IPS-20b (cell line): ENCODE measurements at regions not wholly inside any gene's neighbourhood (a gene's known extent, or its start where the extent isn't known, plus 50 kb on each side); places are given as distances from the start of the nearest gene placed in this dataset.

ENCODE experiments used
- H3K27ac ChIP-seq: one replicate; pipeline ENCODE4 v1.5.1; 2013; ENCODE audit warnings: low read length
- H3K27me3 ChIP-seq: 2 replicates; pipeline ENCODE4 v1.6.1; 2013; ENCODE audit warnings: mild to moderate bottlenecking, low read length, inconsistent platforms; ENCODE audit not compliant: insufficient read depth
- H3K36me3 ChIP-seq: 2 replicates; pipeline ENCODE4 v1.6.1; 2013; ENCODE audit warnings: low read depth, mild to moderate bottlenecking, inconsistent platforms, low read length, moderate library complexity; ENCODE audit not compliant: insufficient read depth
- H3K4me1 ChIP-seq: 2 replicates; pipeline ENCODE4 v1.6.1; 2013; ENCODE audit warnings: mild to moderate bottlenecking, control low read depth, inconsistent platforms, low read length, moderate library complexity; ENCODE audit not compliant: insufficient read depth
- H3K4me3 ChIP-seq: 2 replicates; pipeline ENCODE4 v1.5.1; 2013; ENCODE audit warnings: mild to moderate bottlenecking, low read length, inconsistent platforms
- H3K9ac ChIP-seq: 2 replicates; pipeline ENCODE4 v1.6.1; 2013; ENCODE audit warnings: low read depth, mild to moderate bottlenecking, inconsistent platforms, low read length, moderate library complexity
- H3K9me3 ChIP-seq: 2 replicates; pipeline ENCODE4 v1.6.1; 2013; ENCODE audit warnings: mild to moderate bottlenecking, low read depth, low read length, inconsistent platforms; ENCODE audit not compliant: insufficient read depth

DNA sequence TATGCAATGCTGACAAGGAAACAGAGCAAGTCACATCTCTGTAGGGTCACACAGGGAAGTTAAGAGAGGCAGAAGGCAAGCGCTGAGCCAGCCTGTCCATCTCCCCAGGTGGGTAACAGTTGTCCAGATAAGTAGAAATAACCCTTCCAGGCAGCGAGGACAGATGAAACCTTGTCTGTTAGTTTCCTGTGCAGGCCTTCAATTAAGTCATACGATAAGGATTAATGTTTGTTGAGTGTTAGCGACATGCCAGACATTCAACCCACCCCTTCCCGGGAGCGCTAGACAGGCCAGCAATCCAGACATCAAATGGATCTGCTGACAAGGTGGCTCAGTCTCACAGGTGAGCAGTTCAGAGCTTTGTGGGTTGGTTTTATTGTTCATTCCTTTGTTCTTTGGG, 221.5 kb upstream of the FMN2 start:
- Histone ChIP-seq H3K27ac (no peak overlapping the region), H3K36me3 (no peaks in the 10 kb centered on the region), H3K27me3 (no peaks in the 10 kb centered on the region), H3K4me3 (no peak overlapping the region), H3K9me3 (no peaks in the 10 kb centered on the region), H3K9ac (no peak overlapping the region), H3K4me1 (no peaks in the 10 kb centered on the region)

DNA sequence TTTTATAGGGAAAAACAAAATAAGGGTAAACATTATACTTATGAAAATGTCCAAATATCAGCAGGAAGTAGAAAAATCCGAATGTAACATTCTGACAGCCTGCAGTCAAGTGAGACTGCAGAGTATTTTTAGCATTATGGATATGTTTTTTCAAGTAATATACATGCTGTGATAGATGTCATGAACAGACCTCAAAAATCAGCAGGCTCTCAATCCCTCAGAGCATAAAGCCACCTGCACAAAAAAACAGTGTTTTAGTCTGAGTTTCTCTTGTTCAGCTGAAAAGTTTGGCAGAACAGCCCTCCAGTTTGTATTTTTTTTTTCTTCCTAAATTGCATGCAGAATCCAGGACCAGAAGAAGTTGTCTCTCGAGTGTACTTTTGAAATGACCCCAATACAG, 219.1 kb upstream of the FMN2 start:
- H3K4me1 ChIP-seq: no peaks in the 10 kb centered on the region
- no peak overlapping the region for H3K9ac ChIP-seq
- H3K27ac ChIP-seq: no peak overlapping the region
- no peaks in the 10 kb centered on the region for H3K27me3 ChIP-seq
- no peaks in the 10 kb centered on the region for H3K36me3 ChIP-seq
- H3K4me3 ChIP-seq: no peak overlapping the region
- H3K9me3 ChIP-seq: no peaks in the 10 kb centered on the region

DNA sequence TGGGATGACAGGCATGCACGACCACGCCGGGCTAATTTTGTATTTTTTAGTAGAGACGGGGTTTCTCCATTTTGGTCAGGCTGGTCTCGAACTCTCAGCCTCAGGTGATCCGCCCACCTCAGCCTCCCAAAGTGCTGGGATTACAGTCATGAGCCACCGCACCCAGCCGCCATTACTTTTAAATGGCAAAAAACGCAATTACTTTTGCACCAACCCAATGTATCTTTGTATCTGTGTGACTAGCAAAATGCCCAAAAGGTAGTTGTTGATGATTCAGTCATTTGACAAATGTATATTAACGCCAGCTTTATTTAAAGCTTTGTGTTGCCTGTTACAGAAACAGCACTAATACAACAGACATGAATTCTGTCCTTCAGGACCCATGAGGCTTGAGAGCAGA, 216.9 kb upstream of the FMN2 start:
- no peaks in the 10 kb centered on the region for H3K4me1 ChIP-seq
- H3K27ac ChIP-seq: no peak overlapping the region
- no peak overlapping the region for H3K9ac ChIP-seq
- H3K36me3 ChIP-seq: no peaks in the 10 kb centered on the region
- no peaks in the 10 kb centered on the region for H3K9me3 ChIP-seq
- no peak overlapping the region for H3K4me3 ChIP-seq
- H3K27me3 ChIP-seq: no peaks in the 10 kb centered on the region

DNA sequence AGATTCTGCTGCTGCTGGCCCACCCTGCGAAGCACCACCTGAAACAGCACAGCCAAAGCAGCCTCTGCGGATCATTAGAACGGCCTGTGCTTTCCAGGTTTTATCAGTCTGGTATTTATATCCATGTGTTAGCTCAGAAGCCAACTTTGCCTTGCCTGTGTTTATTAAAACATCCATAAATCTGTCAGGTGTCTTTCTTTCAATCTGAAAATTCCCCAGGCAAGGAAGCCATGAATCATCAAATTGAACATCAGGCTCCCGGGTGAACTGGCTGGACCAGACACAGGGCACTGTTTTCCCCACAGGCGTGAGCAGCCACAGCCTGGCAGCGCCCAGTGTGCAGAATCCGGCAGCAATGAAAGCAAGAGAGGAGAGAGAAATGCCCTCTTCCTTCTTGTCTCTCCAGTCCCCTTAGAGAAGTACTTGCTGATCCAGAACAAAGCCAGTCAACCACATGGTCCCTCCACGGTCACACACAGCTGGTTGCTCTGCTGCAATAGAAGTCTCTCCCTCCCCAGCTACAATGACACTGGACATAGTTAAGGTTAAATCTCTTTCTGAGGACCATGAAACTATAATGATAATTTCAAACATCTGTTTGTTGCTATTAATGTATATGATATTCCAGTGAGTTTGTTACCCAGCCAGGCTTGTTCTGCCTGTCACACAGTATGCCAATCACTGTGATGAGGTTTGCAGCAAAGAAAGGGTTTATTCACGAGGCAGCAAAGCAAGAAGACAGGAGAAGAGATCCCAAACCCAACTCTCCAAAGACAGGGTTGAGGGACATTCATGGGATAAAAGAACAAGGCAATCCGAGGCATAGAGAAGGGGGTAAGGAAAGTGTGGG, 212.1 kb upstream of the FMN2 start:
- Histone ChIP-seq H3K27me3 (no peaks in the 10 kb centered on the region), H3K9me3 (no peaks in the 10 kb centered on the region), H3K27ac (no peak overlapping the region), H3K9ac (no peak overlapping the region), H3K4me1 (no peaks in the 10 kb centered on the region), H3K4me3 (no peak overlapping the region), H3K36me3 (no peaks in the 10 kb centered on the region)

DNA sequence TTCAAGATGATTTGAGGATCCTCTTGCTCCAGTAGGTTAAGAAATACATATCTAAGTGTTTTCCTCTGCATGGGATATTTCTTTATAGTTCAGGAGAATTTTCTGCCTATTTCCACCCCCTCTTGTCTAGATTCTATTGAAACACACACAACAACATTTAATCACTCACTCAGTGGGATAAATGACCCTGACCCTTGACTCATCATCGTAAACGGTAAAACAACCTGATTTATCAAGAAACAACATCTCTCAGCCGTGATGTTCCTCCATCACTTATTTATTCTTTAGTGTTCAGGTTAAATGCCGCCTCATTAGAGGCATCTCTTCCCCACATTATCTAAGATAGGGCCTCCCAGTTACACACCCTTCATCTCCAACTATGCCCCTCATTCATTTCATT, 208.7 kb upstream of the FMN2 start:
- H3K9ac ChIP-seq: no peak overlapping the region
- no peaks in the 10 kb centered on the region for H3K27me3 ChIP-seq
- no peak overlapping the region for H3K4me3 ChIP-seq
- H3K9me3 ChIP-seq: no peaks in the 10 kb centered on the region
- H3K27ac ChIP-seq: no peak overlapping the region
- no peaks in the 10 kb centered on the region for H3K36me3 ChIP-seq
- H3K4me1 ChIP-seq: no peaks in the 10 kb centered on the region

DNA sequence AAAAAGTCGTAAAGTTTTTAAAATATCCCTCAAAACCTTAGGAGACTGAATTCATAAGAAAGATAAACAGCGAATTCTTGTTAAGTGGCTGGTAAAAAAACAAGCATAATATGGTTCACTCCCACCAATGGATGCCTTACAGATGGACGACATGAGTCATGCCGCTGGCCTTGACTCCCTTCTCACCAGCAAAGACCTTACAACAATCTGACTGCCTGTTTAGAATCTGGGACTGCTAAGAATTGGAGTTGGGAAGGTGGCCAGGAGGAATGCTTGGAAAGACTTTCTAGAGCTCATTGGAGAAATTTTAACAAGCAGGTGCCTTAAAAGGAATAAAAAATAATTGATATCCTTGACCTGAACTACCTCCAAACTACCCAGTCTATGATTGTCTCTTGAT, 206.9 kb upstream of the FMN2 start:
- Histone ChIP-seq H3K36me3 (no peaks in the 10 kb centered on the region), H3K9ac (no peak overlapping the region), H3K9me3 (no peaks in the 10 kb centered on the region), H3K4me1 (peaks cover 4% of the 10 kb centered on the region; the same call in 1 of the 2 replicates), H3K27ac (no peak overlapping the region), H3K27me3 (no peaks in the 10 kb centered on the region), H3K4me3 (no peak overlapping the region)

DNA sequence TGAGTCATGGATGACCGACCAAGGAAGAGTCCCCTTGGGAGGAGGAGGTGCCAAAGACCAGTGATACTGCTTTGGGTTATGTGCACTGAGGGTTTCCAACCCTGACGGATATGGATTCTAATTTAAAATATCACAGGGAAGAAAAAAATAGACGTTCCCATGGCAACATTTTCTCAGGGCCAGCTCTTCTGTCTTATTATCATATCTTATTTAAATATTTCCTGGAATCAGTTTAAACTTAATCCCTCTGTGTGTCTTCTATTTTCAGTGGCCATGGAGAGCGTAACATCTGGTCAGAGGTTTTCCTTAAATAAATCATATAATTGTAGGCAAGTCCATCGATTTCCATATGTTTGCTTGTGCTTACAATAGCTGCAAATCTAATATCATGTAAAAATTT, 205.4 kb upstream of the FMN2 start:
- H3K36me3 ChIP-seq: no peaks in the 10 kb centered on the region
- no peaks in the 10 kb centered on the region for H3K9me3 ChIP-seq
- peaks cover 4% of the 10 kb centered on the region; the same call in 1 of the 2 replicates for H3K4me1 ChIP-seq
- H3K4me3 ChIP-seq: no peak overlapping the region
- H3K27me3 ChIP-seq: no peaks in the 10 kb centered on the region
- no peak overlapping the region for H3K27ac ChIP-seq
- H3K9ac ChIP-seq: no peak overlapping the region

DNA sequence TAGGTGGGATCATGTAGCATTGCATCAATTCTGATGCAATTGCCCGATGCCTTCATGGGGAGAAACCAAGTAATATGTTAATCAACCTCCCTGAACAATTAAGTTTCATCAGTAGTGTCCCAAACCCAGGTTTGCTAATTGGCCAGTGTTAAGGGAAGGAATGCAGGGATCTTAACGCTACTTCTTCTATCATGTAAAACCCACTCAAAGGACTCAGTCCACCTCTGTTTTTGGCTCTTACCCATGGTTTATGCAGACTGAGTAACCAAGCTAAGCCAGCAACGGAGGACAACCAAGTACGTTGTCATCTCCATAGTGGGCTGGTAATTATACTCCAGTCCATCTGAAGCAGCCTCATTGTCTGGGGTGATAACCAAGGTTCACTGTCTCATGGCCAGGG, 203.0 kb upstream of the FMN2 start:
- peaks cover 4% of the 10 kb centered on the region; the same call in 1 of the 2 replicates for H3K4me1 ChIP-seq
- no peak overlapping the region for H3K4me3 ChIP-seq
- no peaks in the 10 kb centered on the region for H3K9me3 ChIP-seq
- H3K27ac ChIP-seq: peak overlapping the region; percentile 12
- no peaks in the 10 kb centered on the region for H3K27me3 ChIP-seq
- no peaks in the 10 kb centered on the region for H3K36me3 ChIP-seq
- H3K9ac ChIP-seq: no peak overlapping the region

DNA sequence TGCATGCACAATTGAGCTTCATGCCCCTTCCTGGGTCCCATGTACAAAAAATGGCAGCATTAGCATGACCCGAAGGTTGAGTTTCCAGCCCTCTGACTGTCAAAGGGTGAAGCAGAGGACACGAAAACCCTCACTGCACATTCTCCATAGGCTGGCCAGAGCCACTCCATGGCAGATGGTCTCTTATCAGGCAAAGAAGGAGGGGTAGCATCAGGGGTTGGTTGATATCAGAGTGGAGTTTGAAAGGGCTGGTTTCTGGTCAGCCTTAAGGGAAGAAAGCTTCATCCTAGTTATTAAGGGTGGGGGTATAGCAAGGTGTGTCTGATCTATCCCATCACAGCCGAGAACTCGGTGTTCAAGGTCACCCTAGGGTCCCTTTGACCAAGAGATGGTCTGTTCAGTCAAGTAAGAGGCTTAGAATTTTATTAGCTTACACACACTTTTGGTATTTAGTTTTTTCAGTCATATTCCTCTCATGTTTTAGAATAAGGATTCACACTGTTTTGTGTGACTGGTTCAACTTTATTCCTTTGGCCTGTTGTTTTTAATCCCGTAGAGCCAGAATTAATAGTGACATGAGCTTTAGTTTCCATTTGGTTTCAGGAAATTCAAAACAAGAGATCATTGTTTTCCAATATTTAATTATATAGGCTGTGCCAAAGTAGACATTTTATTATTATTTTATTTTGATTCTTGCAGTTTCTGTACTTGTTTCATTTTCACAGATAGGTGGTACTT, 199.9 kb upstream of the FMN2 start:
- Histone ChIP-seq H3K4me1 (peaks cover 4% of the 10 kb centered on the region; the same call in 1 of the 2 replicates), H3K27ac (no peak overlapping the region), H3K9ac (no peak overlapping the region), H3K27me3 (no peaks in the 10 kb centered on the region), H3K4me3 (no peak overlapping the region), H3K36me3 (no peaks in the 10 kb centered on the region), H3K9me3 (no peaks in the 10 kb centered on the region)

DNA sequence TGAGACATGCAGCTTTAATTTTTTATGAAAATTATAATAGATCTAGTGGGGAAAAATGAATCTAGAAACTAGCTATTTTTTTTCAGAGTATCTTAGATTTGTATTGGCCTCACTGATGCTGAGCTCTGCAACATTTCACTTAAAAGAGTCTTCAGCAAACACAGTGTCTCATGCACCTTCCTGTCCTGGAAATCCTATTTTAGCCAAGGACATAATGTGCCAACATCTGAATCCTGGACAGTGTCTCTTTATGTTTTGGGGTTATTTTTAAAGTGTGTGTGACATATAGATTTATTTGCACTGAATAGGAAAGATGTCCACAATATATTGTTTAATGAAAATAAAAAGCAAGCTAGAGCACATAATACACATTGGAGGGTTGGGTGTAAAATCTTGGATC, 199.1 kb upstream of the FMN2 start:
- Histone ChIP-seq H3K27ac (no peak overlapping the region), H3K36me3 (no peaks in the 10 kb centered on the region), H3K4me3 (no peak overlapping the region), H3K27me3 (no peaks in the 10 kb centered on the region), H3K9ac (no peak overlapping the region), H3K9me3 (no peaks in the 10 kb centered on the region; the same call in 1 of the 2 replicates), H3K4me1 (peaks cover 9% of the 10 kb centered on the region; the same call in 1 of the 2 replicates)

DNA sequence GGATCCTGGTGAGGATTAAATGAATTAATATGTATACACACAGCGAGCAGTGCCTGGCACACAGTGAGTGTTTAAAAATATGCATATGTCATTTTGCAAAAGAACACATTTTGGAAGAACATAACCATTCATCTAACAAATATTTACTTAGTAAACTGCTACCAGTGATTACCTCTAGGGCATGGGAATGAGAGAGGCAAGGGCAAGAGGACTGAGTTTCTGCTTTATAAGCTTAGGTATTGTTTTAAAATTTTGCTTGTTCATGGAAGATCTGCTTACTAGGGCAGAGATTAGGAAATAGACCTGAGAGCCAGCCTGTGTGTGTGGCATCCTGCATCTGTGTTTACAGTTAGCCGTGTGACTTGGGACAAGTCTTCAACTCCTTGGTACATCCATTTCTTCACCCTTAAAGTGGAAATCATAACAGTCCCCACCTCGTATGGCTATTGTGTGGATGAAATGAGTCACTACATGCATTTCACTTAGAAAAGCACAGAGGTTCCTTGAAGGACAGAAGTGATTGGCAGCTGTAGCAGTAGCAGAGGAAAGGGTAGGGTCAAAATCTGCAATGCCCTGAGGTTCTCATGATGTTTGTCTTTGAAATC, 198.5 kb upstream of the FMN2 start:
- H3K4me1 ChIP-seq: peaks cover 14% of the 10 kb centered on the region; the same call in 1 of the 2 replicates
- H3K9ac ChIP-seq: no peak overlapping the region
- no peaks in the 10 kb centered on the region for H3K27me3 ChIP-seq
- H3K4me3 ChIP-seq: no peak overlapping the region
- no peak overlapping the region for H3K27ac ChIP-seq
- H3K36me3 ChIP-seq: no peaks in the 10 kb centered on the region
- no peaks in the 10 kb centered on the region; the same call in 1 of the 2 replicates for H3K9me3 ChIP-seq
